Activated B cell treated with CpG ODN at 0.5 μM for 24 hours (primary cell): ENCODE measurements at regions not wholly inside any gene's neighbourhood (a gene's known extent, or its start where the extent isn't known, plus 50 kb on each side); places are given as distances from the start of the nearest gene placed in this dataset.

Experiments
- ATAC-seq: fragments of 200-7000 bp; cut with Tn5 transposase; one replicate; pipeline ENCODE4 v1.10.0; 2021; ENCODE audit warnings: low read depth, mild to moderate bottlenecking, moderate library complexity
- CTCF ChIA-PET: fragments of 350-600 bp; sonication (Branson Sonifier 250); formaldehyde crosslinking; loops from one replicate; lab custom pipeline; 2021; ENCODE audit warnings: antibody characterized with exemption; lab: Charles Lee
- POLR2A ChIA-PET: fragments of 350-600 bp; sonication (Branson Sonifier 250); formaldehyde crosslinking; loops from one replicate; lab custom pipeline; 2021; ENCODE audit warnings: antibody characterized with exemption; lab: Charles Lee
- DNase-seq: peaks from one replicate; pipeline ENCODE4 v3.0.0; 2022
- H3K27ac Mint-ChIP-seq: one replicate; pipeline ENCODE4 v1.8.0; 2020; ENCODE audit warnings: mixed read lengths
- H3K27me3 Mint-ChIP-seq: one replicate; pipeline ENCODE4 v1.8.0; 2021; ENCODE audit warnings: mixed read lengths
- H3K36me3 Mint-ChIP-seq: one replicate; pipeline ENCODE4 v1.8.0; 2021; ENCODE audit warnings: low read depth, mixed read lengths
- H3K4me1 Mint-ChIP-seq: one replicate; pipeline ENCODE4 v1.8.0; 2021; ENCODE audit warnings: mixed read lengths
- H3K4me3 Mint-ChIP-seq: one replicate; pipeline ENCODE4 v1.8.0; 2020; ENCODE audit warnings: mild to moderate bottlenecking, mixed read lengths
- H3K9me3 Mint-ChIP-seq: one replicate; pipeline ENCODE4 v1.8.0; 2020; ENCODE audit warnings: mixed read lengths
- CTCF ChIP-seq: fragments of 200-600 bp; IDR thresholded peaks from one replicate; pipeline ENCODE4 v1.8.0; 2022; ENCODE audit warnings: antibody characterized with exemption, mild to moderate bottlenecking
- intact Hi-C: fragments of 100-400 bp; cut with micrococcal nuclease; formaldehyde crosslinking; loops from one replicate; pipeline ENCODE4 v1.15.1; 2024

GRCh38 chr11:27786864-27787263 is 86.6 kb upstream of the BDNF start:
- POLR2A ChIA-PET, result no interaction called here

GRCh38 chr11:27786331-27786730 is 86.1 kb upstream of the BDNF start:
- TF ChIP-seq CTCF, result no peak
- Mint-ChIP-seq H3K9me3 (no peaks in the 10 kb centered on the region), H3K27ac (no peak overlapping the region), H3K4me1 (no peaks in the 10 kb centered on the region), H3K27me3 (no peaks in the 10 kb centered on the region), H3K36me3 (no peaks in the 10 kb centered on the region), H3K4me3 (no peak overlapping the region)
- no peak for DNase-seq
- intact Hi-C loops, result no loop called here
- CTCF ChIA-PET, result no interaction called here
- POLR2A ChIA-PET, result no interaction called here
- no peak for ATAC-seq

More at GRCh38 chr11:27786864-27787263, 86.6 kb upstream of the BDNF start:
- Mint-ChIP-seq H3K27me3 (no peaks in the 10 kb centered on the region), H3K27ac (no peak overlapping the region), H3K4me3 (no peak overlapping the region), H3K4me1 (no peaks in the 10 kb centered on the region), H3K9me3 (no peaks in the 10 kb centered on the region), H3K36me3 (no peaks in the 10 kb centered on the region)
- no peak for TF ChIP-seq CTCF
- ATAC-seq, result no peak
- no peak for DNase-seq
- intact Hi-C loops, result no loop called here
- CTCF ChIA-PET, result no interaction called here

GRCh38 chr11:27783701-27784355 is 83.6 kb upstream of the BDNF start:
- no peaks in the 10 kb centered on the region for H3K9me3 Mint-ChIP-seq
- no peaks in the 10 kb centered on the region for H3K27me3 Mint-ChIP-seq
- intact Hi-C loops, result no loop called here
- no peak for DNase-seq
- CTCF ChIA-PET, result no interaction called here
- no peaks in the 10 kb centered on the region for H3K4me1 Mint-ChIP-seq
- H3K4me3 Mint-ChIP-seq, result no peak overlapping the region
- no peaks in the 10 kb centered on the region for H3K36me3 Mint-ChIP-seq
- TF ChIP-seq CTCF, result no peak
- no peak overlapping the region for H3K27ac Mint-ChIP-seq
- no peak for ATAC-seq
- POLR2A ChIA-PET, result no interaction called here

- no peaks in the 10 kb centered on the region for H3K9me3 Mint-ChIP-seq
These were observed 76.8 kb upstream of the BDNF start for GRCh38 chr11:27777033-27777432.

GRCh38 chr11:27773884-27774283 is 73.6 kb upstream of the BDNF start:
- intact Hi-C loops, result no loop called here
- POLR2A ChIA-PET, result no interaction called here
- Mint-ChIP-seq H3K27me3 (no peaks in the 10 kb centered on the region), H3K4me1 (no peaks in the 10 kb centered on the region), H3K27ac (no peak overlapping the region), H3K4me3 (no peak overlapping the region), H3K36me3 (no peaks in the 10 kb centered on the region), H3K9me3 (no peaks in the 10 kb centered on the region)
- ATAC-seq, result no peak
- DNase-seq, result no peak
- no peak for TF ChIP-seq CTCF
- CTCF ChIA-PET, result no interaction called here

More at GRCh38 chr11:27777033-27777432, 76.8 kb upstream of the BDNF start:
- DNase-seq, result no peak
- no peaks in the 10 kb centered on the region for H3K36me3 Mint-ChIP-seq
- CTCF ChIA-PET, result no interaction called here
- H3K27me3 Mint-ChIP-seq, result no peaks in the 10 kb centered on the region
- no peaks in the 10 kb centered on the region for H3K4me1 Mint-ChIP-seq
- no peak for ATAC-seq
- H3K4me3 Mint-ChIP-seq, result no peak overlapping the region
- no peak overlapping the region for H3K27ac Mint-ChIP-seq
- intact Hi-C loops, result no loop called here
- TF ChIP-seq CTCF, result no peak
- POLR2A ChIA-PET, result no interaction called here
